ENCODE measurements at regions not wholly inside any gene's neighbourhood (a gene's known extent, or its start where the extent isn't known, plus 50 kb on each side); places are given as distances from the start of the nearest gene placed in this dataset.

DNA sequence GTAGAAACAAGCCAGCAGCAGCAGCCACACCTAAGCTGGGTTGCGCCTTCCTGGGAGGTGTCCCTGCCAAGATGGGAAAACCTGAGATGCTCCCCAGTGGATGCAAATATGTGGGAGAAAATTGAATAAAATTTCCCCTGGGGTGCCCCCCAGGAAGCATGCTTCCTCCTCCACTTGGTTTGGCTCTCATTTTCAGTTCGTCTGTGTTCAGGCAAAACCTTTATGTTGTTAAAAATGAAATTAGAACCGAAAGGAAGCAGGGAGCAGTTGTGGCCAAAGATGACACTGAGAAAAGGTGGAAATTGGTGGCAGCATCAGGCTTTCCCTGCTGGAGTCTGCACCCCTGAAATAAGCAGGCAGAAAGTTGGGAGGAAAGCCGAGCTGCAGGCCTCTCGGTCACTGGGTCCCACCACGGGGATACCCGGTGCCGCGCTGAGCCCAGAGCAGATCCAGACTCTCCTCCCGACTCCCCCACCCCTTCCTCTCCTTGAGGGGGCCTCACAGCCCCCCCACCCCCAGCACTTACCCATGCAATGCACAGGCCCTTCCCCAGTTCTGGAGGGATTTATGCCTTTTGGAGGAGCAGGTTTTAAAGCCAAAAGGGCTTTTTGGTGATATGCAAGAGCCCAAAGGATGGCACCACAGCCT lies 267.7 kb upstream of the SPRED2 start:
- TF ChIP-seq, protein P1, sequence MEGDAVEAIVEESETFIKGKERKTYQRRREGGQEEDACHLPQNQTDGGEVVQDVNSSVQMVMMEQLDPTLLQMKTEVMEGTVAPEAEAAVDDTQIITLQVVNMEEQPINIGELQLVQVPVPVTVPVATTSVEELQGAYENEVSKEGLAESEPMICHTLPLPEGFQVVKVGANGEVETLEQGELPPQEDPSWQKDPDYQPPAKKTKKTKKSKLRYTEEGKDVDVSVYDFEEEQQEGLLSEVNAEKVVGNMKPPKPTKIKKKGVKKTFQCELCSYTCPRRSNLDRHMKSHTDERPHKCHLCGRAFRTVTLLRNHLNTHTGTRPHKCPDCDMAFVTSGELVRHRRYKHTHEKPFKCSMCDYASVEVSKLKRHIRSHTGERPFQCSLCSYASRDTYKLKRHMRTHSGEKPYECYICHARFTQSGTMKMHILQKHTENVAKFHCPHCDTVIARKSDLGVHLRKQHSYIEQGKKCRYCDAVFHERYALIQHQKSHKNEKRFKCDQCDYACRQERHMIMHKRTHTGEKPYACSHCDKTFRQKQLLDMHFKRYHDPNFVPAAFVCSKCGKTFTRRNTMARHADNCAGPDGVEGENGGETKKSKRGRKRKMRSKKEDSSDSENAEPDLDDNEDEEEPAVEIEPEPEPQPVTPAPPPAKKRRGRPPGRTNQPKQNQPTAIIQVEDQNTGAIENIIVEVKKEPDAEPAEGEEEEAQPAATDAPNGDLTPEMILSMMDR (IDR thresholded peaks at IDR 0.05) = no peak
- no peak for TF ChIP-seq POLR2A (IDR thresholded peaks at IDR 0.05)
